Sigmoid colon (tissue), 6 donors: ENCODE measurements at regions not wholly inside any gene's neighbourhood (a gene's known extent, or its start where the extent isn't known, plus 50 kb on each side); places are given as distances from the start of the nearest gene placed in this dataset.

Experiments used
- DNase-seq: peaks from one replicate; pipeline ENCODE4 v3.0.0-alpha.2; 2019
- H3K27ac ChIP-seq, 4 donors: fragments of 200-600 bp; sonication (generic); one replicate each; pipeline ENCODE4 v1.5.1; 2016 to 2019; ENCODE audit warnings: mild to moderate bottlenecking in 1 of 4
- H3K27me3 ChIP-seq, 3 donors: fragments of 200-600 bp; sonication (generic); one replicate each; pipeline ENCODE4 v1.5.1; 2019; ENCODE audit warnings: mild to moderate bottlenecking in 1 of 3
- H3K36me3 ChIP-seq, 4 donors: fragments of 200-600 bp; sonication (generic); one replicate each; pipeline ENCODE4 v1.5.1; 2016 to 2019
- H3K4me1 ChIP-seq, 4 donors: fragments of 200-600 bp; sonication (generic); one replicate each; pipeline ENCODE4 v1.5.1; 2017 to 2019
- H3K4me3 ChIP-seq, 4 donors: fragments of 200-600 bp; sonication (generic); one replicate each; pipeline ENCODE4 v1.5.1; 2017 to 2019; ENCODE audit warnings: mild to moderate bottlenecking in 2 of 4, moderate library complexity in 1 of 4
- H3K9me3 ChIP-seq, 4 donors: fragments of 200-600 bp in 3 of 4; sonication (generic) in 3 of 4; one replicate each; pipeline versions ENCODE4 v1.5.1 to v1.6.1; 2013 to 2019
- EP300 ChIP-seq, 4 donors: sonication (generic); formaldehyde crosslinking; IDR thresholded peaks; one replicate each; pipeline ENCODE4 v1.6.1; 2017; ENCODE audit warnings: antibody characterized with exemption in 4 of 4
- POLR2A ChIP-seq, 2 donors: fragments of 450-650 bp; IDR thresholded peaks; one replicate each; pipeline ENCODE4 v1.6.1; 2016; ENCODE audit warnings: antibody characterized with exemption in 2 of 2, mild to moderate bottlenecking in 2 of 2, moderate library complexity in 2 of 2
- POLR2AphosphoS5 ChIP-seq, 4 donors: sonication (generic); formaldehyde crosslinking; IDR thresholded peaks; one replicate each; pipeline ENCODE4 v1.6.1; 2017; ENCODE audit warnings: antibody characterized with exemption in 4 of 4
- WGBS, 2 donors: extraction: QIAGEN DNeasy Blood & Tissue Kit; methylation state at CpG; one replicate each; pipeline ENCODE4 v1.1.7; 2013; 5-methylcytosine and 5-hydroxymethylcytosine counted together
- intact Hi-C: fragments of 100-400 bp; cut with DNase I; formaldehyde crosslinking; loops from one replicate; pipeline ENCODE4 v1.15.1; 2023
- TF ChIP-seq, protein P1 (sequence below), 4 experiments: fragments of 450-650 bp in 3 of 4; fragments of 200-600 bp in 1 of 4; IDR thresholded peaks; one replicate each; pipeline ENCODE4 v1.5.1; 2016 to 2019; ENCODE audit warnings: antibody characterized with exemption in 4 of 4, mild to moderate bottlenecking in 3 of 4, moderate library complexity in 2 of 4
- donor health status: healthy with polysubstance abuse.
- donor health status: healthy.

DNA sequence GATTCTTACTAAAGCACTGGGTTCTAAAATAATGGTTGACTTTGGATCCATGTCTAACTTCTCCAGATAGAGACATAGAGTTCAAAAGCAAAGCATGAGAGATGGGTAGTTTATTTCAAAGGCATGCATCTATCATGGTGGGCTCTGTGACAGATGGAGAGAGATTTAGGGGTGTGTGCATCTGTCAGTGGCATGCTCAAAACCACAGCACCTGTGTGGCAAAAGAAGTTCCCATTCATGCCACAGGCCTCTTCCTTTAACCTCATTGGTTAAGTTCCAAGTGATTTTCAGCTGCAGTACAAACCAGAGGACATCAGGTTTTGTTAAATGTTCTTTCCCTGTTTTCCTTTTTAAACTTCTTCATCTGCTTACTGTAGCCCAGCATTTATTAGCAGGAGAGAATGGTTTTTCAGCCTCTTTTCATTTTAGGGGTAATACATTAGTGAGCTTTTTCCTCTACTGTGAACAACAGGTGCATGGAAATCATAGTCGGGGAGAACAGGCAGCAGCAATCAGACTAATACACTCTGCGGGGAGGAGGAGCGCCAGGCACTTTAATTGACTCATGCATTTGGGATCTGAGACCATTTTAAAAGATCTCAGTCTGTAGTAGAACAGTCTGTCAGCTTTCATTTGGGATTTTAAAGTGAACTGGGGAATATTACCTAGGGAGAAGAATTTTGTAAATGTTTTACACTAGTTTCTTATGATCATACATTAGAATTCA is 52.4 kb upstream of the UPP2 start:
- Histone ChIP-seq H3K9me3 (no peaks in the 10 kb centered on the region), H3K27ac (no peak overlapping the region), H3K36me3 (no peaks in the 10 kb centered on the region), H3K4me1 (no peaks in the 10 kb centered on the region), H3K27me3 (no peaks in the 10 kb centered on the region), H3K4me3 (no peak overlapping the region)
- intact Hi-C loops, result no loop called here
- no peak for TF ChIP-seq EP300 (IDR thresholded peaks at IDR 0.05)
- no peak for TF ChIP-seq POLR2AphosphoS5 (IDR thresholded peaks at IDR 0.05)
- TF ChIP-seq, protein P1, sequence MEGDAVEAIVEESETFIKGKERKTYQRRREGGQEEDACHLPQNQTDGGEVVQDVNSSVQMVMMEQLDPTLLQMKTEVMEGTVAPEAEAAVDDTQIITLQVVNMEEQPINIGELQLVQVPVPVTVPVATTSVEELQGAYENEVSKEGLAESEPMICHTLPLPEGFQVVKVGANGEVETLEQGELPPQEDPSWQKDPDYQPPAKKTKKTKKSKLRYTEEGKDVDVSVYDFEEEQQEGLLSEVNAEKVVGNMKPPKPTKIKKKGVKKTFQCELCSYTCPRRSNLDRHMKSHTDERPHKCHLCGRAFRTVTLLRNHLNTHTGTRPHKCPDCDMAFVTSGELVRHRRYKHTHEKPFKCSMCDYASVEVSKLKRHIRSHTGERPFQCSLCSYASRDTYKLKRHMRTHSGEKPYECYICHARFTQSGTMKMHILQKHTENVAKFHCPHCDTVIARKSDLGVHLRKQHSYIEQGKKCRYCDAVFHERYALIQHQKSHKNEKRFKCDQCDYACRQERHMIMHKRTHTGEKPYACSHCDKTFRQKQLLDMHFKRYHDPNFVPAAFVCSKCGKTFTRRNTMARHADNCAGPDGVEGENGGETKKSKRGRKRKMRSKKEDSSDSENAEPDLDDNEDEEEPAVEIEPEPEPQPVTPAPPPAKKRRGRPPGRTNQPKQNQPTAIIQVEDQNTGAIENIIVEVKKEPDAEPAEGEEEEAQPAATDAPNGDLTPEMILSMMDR (IDR thresholded peaks at IDR 0.05), result no peak
- no peak for TF ChIP-seq POLR2A (IDR thresholded peaks at IDR 0.05)
- WGBS, 2 donors, result 85 to 87% methylated on average over 3 of the region's 3 CpGs
- DNase-seq, result no peak

- Histone ChIP-seq H3K4me3 (no peak overlapping the region), H3K27ac (no peak overlapping the region), H3K36me3 (no peaks in the 10 kb centered on the region), H3K4me1 (no peaks in the 10 kb centered on the region), H3K27me3 (no peaks in the 10 kb centered on the region), H3K9me3 (no peaks in the 10 kb centered on the region)
- no peak for DNase-seq
- intact Hi-C loops, result no loop called here
- 93 to 95% methylated on average over 3 of the region's 3 CpGs for WGBS, 2 donors
- TF ChIP-seq POLR2AphosphoS5 (IDR thresholded peaks at IDR 0.05), result no peak
- no peak for TF ChIP-seq POLR2A (IDR thresholded peaks at IDR 0.05)
- TF ChIP-seq EP300 (IDR thresholded peaks at IDR 0.05), result no peak
- TF ChIP-seq, protein P1 (IDR thresholded peaks at IDR 0.05), result no peak
These were observed 53.3 kb upstream of the UPP2 start for GRCh38 chr2:158048327-158048726.

DNA sequence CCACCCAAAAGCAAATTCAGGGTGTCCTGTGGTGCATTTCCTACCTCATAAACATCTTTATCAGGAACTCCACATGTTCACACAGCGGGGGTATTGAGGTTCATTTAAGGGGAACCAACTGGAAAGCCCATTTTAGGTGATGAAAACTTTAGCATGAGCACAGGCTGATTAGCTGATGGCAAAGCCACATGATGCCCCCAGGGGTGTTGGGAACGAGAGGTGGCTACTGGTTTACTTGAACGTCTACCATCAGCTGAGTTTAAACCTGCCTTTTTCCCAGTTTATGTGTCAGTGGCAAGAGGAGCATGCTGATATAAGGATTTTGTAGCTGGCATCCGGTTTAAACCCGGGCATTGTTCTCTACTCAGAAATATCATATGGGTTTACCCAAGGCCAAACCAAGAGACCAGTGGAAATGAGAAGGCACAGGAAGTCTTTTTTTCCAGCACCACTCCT is 54.5 kb upstream of the UPP2 start:
- intact Hi-C loops, result no loop called here
- Histone ChIP-seq H3K36me3 (no peaks in the 10 kb centered on the region), H3K9me3 (no peaks in the 10 kb centered on the region), H3K4me3 (no peak overlapping the region), H3K27ac (no peak overlapping the region), H3K4me1 (no peaks in the 10 kb centered on the region), H3K27me3 (no peaks in the 10 kb centered on the region)
- TF ChIP-seq EP300 (IDR thresholded peaks at IDR 0.05), result no peak
- 83 to 91% methylated on average over 5 of the region's 5 CpGs for WGBS, 2 donors
- DNase-seq, result no peak

DNA sequence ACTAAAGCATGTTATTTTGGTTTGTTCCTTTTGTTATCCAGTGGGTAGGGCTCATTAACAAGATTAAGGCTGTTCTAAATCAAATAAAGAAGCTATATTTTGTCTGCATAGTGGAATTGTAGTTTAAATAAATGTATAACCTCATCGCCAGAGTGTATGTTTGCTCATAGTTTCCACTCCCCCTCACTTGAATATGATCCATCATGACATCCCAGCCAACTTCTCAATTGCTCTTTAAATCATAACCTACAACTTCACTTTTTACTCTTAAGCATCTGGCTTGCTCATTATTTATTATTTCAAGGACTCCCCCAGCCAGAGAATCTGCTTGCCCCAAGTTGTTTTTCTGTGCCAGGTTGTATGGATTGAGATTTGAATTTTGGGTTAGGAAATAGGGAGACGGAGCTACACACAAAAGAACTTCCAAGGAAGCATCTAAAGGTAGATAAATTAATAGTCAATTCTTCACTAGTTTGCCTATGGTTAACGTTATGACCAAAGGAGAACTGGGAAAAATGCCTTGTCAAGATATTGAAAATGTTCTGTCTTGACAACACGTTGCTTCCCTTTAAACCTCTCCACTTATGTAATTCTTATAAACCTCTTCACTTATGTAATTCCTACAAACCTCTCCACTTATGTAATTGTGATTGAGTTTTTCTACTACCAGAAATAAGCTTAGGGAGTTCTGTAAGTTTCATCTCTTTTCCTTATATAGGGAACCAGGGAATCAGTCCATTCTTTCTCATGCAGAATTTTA is 55.4 kb upstream of the UPP2 start:
- 60 to 66% methylated on average over 4 of the region's 4 CpGs for WGBS, 2 donors
- DNase-seq, result no peak

DNA sequence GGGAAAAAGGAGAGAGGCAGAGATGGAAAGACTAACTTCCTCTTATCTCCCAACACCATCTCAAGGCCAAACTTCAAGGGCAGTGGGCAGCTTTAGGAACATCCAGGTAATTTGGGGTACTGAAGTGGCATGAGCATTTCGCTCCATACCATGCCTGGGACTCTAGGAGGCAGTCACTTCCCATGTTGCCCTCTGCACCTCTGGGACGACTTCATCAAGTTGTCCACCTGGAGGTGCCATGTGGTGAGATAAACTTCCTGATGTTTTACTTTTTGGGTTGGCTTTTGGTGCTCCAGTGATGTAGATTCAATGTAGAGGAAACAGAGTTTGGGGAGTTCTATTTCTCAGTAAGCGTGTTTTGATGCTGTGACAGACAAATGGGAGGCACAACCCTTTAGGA is 56.3 kb upstream of the UPP2 start:
- intact Hi-C loops, result no loop called here
- Histone ChIP-seq H3K9me3 (no peaks in the 10 kb centered on the region), H3K4me3 (no peak overlapping the region), H3K27ac (no peak overlapping the region), H3K27me3 (no peaks in the 10 kb centered on the region), H3K4me1 (no peaks in the 10 kb centered on the region), H3K36me3 (no peaks in the 10 kb centered on the region)
- no peak for DNase-seq
- no peak for TF ChIP-seq POLR2AphosphoS5 (IDR thresholded peaks at IDR 0.05)
- TF ChIP-seq, protein P1 (IDR thresholded peaks at IDR 0.05), result peak in 1 of 4 experiments; percentile 6
- WGBS, 2 donors, result 66 to 88% methylated on average over 3 of the region's 3 CpGs

More for the DNA sequence above, 55.4 kb upstream of the UPP2 start:
- no peak overlapping the region for H3K27ac ChIP-seq
- no peaks in the 10 kb centered on the region for H3K9me3 ChIP-seq
- H3K36me3 ChIP-seq, result no peaks in the 10 kb centered on the region
- H3K27me3 ChIP-seq, result no peaks in the 10 kb centered on the region
- H3K4me3 ChIP-seq, result no peak overlapping the region
- H3K4me1 ChIP-seq, result no peaks in the 10 kb centered on the region
- TF ChIP-seq POLR2AphosphoS5 (IDR thresholded peaks at IDR 0.05) (no peak), POLR2A (IDR thresholded peaks at IDR 0.05) (no peak), EP300 (IDR thresholded peaks at IDR 0.05) (no peak)
- TF ChIP-seq, protein P1 (IDR thresholded peaks at IDR 0.05), result no peak
- intact Hi-C loops, result no loop called here
